Midbrain (tissue), 1 donor: ENCODE measurements at regions not wholly inside any gene's neighbourhood (a gene's known extent, or its start where the extent isn't known, plus 50 kb on each side); places are given as distances from the start of the nearest gene placed in this dataset.

ENCODE experiments used
- DNase-seq: peaks from one replicate; lab custom pipeline; 2025; lab: John Stamatoyannopoulos, UW

DNA sequence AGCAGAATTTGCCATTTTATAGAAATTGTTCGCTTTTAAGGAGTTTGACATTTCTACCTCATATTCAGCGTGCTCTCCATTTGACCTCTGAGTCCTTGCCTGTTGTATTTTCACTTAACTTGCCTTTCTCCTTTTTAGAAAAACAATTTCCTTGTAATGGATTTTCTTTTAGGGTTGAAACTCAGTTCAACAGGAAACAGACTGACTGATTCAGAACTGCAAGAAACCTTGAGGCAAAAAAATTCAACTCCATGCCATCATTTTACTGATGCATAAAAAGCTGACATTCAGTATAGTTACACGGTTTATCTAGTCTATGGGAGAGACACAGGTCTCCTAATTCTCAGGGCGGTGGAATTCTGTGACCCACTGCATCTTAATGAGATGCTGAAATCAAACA lies 59.8 kb downstream of the MRPS30 start:
- DNase-seq: no peak

DNA sequence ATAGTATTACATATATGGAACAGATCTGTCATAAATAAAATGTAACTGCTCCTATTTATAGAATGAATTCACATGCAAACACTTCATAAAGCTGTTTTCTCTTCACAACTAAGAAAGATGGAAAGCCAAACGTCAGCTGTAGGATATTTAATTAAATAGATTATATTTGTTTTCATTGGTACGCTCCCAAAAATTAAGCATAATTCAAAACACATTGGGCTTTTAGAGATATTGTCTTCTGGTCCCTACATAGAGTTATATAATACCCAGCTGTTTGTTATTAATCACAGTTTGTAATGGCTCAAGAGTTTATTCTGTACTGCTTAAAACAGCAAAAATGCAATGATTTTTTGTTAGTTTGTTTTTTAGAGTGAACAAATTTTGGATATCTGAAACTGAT lies 61.2 kb downstream of the MRPS30 start:
- DNase-seq: no peak

DNA sequence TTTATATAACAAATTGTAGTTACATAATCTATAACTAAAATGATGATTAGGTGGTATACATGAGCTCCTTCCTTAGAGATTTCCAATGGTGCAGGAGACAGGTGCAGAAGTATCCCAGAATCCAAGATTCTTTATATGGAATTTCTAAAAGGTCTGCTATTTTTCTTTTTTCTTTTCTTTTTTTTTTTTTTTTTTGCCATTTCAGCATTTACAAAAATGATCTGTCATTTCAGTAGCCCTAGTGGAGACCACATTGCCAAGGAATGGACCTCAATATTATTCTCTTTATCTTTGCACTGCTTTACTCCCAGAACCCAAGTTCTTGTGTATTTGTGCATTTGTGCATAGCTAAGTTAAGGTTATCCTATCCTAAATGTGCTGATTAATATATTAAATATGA lies 61.7 kb downstream of the MRPS30 start:
- DNase-seq: no peak

DNA sequence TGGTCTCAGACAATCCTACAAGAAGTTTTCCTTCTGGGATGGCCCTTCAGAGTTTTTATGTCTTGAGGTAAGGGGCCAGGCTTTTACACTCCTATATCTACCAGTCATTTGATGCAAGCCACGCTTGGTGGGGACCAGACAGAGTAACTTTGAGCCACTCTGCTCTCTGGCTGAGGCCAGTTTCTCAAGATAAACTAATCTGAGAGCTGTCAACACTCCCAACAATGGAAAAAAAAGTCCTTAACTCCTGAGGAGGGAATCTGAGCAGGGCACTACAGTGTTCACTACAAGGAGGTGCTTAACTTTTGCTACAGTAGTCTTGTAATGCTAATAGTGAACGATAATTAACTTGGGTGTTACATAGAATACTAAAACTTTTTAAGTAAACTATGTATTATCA lies 62.7 kb downstream of the MRPS30 start:
- DNase-seq: no peak

DNA sequence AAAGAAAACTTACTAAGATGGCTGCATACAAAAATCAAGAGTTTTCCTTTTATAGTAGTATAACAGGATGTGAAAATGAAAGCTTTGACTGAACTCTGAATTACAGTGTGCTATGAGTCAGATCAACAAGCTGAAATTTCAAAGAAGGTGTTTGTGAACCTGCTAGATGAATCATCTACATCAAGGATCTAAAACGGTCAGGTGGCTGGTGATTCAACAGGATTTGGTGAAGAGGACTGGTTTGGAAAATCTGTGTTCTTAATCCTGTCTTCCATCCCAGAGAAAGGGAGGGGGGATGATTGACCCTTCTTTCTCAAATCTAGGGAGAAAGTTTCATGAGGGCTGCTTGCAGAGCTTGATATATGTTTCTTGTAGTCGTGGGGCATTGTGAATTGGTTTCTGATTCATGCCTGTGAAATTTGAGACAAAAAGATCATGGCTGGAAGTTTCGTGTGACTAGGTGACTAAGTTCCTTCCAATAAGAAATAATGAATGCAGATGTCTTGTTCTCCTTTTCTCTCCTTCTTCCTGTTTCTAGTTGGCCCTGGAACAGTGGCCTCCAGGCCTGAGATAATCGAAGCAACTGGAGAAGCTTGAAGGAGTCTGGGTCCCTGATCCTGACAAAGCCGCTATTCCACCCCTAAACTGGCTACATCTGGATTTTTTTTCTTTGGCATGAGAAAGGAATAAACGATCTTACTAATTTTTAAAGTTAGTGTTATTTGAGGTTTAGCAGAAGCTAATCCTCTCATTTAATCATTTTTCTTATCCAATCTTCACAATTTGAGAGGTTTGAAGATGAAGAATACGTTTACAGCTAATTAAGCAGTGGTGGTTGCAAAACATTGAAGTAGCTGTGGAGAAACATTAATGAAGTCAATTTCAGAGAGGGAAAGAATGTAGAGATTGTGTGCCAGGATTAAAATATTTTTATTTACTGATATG lies 67.2 kb downstream of the MRPS30 start:
- no peak for DNase-seq

DNA sequence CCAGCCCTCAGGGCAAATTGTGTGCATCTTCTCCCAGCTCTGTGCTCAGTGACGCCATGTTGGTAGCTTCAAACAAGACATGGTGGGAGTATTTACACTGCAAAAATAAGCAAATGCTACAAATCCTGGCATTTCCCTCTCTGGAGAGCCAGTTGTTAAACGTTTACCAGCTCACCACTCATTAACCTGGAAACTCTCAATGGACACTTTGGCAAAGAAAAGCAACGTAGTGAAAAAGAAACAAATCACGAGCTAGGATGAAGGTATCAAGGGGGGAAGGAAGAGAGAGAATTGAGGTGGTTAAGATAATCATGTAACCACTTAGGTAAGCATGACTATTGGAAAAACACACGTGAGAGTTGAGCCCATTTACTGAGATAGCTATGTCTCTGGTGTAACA lies 72.5 kb downstream of the MRPS30 start:
- DNase-seq: no peak

DNA sequence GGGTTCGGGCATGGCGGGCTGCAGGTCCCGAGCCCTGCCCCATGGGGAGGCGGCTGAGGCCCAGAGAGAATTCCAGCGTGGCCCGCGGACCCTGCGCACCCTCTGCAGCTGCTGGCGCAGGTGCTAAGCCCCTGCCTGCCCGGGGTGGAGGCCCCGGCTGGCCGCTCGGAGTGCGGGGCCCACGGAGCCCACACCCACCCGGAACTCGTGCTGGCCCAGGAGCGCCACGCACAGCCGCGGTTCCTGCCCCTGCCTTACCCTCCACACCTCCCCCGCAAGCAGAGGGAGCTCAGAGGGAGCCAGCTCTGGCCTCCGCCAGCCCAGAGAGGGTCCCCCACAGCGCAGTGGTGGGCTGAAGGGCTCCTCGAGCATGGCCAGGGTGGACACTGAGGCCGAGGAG lies 75.3 kb downstream of the MRPS30 start:
- no peak for DNase-seq

DNA sequence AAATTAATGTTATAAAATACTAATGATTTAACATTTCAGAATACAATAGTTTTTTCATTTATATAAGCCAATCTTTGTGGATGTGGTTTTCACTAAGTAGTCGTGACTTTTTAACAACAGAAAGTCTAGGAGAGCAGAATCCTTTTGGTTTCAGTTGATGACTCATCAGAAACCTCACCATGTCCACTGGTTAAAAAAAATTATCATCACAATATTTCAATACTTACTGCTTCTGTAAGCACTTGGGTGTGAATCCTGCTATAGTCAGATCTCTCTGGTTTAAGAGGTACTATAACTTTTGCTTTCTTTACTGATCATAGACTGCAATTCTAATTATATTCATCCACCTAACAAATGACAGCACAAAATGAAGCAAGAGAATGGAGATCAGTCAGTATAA lies 77.2 kb downstream of the MRPS30 start:
- no peak for DNase-seq

DNA sequence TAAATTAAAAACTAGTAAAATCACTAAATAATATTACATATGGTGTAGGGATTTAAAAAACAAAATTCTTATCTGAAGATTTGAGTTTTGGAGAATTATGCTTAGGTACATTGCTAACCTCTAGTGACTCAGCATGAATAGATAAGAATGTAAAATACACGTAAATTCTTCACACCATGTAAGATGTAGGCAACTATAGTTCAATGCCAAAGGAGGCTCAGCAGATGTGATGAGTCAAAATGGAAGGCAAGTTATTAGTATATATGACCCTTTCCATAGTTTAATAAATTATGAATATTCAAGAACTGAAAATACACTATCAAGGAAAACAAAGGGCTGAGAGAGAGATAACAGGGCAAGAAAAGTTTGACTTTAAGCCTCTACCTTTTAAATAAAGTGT lies 79.0 kb downstream of the MRPS30 start:
- no peak for DNase-seq

DNA sequence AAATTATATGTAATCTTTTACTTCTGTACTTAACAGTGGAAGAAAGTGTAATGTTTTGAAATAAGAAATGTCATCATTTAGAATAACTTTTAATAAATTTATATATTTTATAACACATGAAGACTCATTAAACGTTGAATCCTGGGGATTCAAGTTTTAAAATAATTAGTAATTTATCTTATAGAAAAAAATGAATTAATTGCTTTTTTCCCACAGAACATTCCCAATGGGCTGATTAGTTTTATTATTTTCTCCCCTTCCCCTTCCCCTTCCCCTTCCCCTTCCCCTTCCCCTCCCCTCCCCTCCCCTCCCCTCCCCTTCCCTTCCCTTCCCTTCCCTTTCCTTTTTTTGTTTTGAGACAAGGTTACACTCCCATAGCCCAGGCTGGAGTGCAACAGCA lies 79.7 kb downstream of the MRPS30 start:
- no peak for DNase-seq

DNA sequence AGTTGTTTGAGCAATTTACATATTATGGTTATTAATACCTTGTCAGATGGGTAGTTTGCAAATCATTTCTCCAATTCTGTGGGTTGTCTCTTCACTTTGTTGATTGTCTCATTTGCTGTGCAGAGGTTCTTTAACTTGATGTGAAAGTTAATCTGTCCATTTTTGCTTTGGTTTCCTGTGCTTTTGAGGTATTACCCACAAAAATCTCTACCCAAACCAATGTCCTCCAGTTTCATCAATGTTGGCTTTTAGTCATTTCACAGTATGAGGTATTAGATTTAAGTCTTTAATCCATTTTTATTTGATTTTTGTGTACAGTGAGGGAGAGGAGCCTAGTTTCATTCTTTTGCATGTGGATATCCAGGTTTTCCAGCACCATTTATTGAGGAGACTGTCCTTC lies 82.4 kb downstream of the MRPS30 start:
- DNase-seq: no peak

DNA sequence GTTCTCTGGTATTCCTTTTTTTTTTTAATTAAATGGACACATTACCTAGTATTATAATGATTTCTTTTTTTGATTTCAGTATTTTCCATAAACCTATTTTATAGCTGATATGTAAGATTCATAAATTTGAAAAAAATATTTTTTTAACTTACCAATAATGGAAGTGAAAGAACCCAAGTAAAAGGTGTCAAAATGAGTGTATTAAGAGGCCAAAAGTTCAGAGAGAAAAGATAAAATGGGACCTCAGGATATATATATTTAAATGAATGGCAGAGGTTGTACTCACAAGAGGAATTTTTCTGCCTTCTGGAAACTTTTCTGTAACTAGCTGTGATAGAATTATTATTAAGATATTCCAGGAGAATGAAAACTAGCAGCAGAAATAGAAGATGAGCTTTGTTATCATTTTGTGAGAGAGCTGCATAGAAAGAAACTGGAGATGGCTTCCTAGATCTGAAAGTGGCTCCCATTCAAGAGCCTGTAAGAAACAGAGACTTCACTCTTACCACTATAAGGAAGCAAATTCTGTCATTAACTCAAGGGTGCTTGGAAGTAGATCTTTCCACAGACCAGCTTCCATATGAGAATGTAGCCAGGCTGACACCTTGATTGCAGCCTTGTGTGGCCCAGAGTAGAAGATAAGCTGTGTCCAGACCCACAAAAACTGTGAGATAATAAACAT lies 91.7 kb downstream of the MRPS30 start:
- DNase-seq: no peak

DNA sequence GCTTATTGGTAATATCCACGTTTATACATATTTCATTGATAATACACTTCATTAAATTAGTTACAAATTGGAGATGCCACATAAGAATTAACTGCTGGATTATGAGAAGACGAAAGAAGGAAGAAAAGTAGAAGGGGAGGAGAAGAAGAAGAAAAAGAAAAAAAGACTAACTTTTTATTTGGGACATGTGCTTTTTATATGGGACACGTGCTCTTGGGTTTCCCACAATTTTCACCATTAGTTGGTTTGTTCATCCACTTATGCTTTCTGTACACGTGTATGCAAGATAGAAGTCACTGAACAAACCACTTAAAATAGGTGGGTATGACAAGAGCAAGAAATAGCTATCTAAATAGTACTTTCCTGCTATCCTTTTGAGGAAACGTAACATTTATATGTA lies 98.6 kb downstream of the MRPS30 start:
- no peak for DNase-seq

DNA sequence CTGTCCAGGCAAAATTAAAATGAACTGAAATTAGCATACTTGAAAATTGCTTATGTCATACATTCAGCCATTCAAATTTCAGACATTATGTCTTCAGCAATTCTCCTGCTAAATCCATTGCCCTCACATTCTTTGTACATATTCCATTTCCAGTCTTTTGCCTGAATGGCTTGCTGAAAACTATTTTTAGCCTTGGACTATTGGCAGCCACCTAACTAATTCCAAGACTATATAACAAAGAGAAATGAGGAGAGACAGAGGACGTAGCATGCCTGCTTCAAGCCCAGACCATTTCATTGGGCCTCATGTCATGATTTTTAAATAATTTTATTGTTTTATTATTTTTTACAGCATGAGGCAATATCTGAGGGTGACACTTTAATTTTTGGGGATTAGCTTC lies 100.3 kb downstream of the MRPS30 start:
- no peak for DNase-seq

DNA sequence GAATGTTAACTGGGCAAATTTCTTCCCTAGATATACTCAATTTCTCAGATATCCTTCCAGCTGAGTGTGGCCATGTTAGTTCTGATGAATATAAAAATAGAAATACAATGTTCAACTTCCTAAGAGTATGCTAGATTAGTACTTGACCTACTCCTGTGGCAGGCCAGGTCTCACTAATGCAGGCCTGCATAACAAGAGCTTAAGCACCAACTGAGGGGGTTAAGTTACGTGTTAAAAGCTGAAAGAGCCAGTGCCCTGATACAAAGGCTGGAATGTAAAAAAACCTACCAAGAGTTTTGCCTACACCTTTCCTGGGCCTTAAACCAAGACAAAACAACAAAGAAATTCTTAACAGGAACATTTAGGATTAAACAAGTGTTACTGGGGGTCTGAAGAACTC lies 102.8 kb downstream of the MRPS30 start:
- no peak for DNase-seq

DNA sequence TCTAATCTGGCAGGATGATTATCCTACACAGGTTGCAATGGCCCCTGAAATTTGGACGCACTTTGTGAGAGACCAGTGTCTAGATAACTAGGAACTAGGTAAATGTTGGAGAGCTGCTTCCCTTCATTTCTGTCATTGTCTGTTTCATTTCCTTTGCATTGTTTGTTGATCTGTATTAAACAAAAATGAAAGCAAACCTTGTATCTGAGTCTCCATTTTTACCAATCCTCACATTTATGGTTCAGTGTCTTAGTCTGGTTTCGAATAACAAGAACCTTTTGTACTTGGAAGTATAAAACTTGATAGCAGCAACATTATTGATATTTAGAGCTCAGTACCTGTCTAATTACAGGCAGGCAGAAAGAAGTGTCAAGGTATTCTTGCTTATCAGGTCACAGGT lies 105.5 kb downstream of the MRPS30 start:
- DNase-seq: no peak

DNA sequence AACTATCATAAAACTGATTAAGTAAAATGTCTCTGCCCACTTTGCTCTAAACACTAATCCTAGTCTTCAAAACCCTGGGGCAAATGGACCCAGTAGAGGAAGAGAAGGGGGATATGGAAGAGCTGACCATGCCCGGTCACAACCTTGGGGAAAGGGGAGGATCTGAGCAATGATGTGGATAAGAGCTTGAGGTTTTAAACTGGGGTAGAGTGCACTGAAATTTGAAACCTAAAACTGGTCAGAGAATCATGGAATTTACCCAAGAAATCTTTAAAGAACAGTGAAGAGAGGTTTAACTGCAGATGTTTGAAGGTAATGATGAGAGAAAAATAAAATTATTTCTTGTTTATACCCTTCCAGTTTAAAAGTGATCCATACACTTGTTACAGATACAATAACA lies 110.8 kb downstream of the MRPS30 start:
- DNase-seq: no peak

DNA sequence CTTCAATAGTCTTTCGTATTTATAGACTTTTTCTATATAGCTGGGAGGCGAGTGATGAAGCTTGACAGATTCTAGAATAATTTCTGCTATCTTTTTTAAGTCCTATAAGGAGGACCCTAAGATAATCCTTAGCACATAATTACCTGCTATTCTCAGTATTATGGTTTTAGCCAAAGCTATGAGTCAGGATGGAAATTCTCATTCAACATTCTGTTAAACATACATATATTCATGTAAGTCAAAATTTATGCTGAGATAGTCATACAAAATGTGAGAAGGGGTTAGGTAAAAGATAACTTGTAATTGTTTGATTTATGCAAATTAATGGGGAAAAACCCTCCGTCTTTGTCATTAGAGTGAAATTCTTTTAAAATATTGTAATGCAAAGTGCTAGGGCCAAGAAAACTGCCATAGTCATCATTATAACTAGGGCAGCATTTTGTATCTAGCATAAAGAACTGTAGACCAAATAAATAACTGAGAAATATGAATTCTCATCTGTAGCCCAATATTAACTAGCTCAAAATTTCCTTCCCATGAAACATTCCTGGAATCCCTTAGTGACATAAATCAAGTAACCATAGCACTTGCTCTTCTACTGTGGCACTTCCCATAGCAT lies 118.5 kb downstream of the MRPS30 start:
- no peak for DNase-seq

DNA sequence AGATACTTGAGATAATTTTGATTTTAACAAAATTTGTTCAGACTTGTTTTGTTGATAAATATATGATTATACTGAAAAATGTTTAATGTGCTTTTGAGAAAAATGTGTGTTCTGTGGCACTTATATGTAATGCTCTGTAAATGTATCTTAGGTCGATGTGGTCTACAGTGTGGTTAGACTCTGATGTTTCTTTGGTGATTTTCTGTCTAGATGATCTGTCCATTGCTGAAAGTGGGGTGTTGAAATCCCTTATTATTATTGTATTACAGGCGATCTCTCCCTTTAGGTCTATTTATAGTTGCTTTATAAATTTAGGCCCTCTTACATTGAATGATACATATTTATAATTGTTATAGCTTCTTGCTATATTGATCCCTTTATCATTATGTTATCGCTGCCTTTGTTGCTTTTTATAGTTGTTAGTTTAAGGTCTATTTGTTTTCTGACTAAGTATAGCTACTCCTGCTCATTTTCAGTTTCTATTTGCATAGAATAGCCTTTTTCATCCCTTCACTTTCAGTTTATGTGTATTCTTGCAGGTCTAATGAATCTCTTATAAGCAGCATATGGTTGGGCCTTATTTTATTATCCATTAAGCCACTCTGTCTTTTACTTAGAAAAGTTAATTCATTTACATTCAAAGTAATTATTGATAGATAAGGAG lies 124.3 kb downstream of the MRPS30 start:
- DNase-seq: no peak

DNA sequence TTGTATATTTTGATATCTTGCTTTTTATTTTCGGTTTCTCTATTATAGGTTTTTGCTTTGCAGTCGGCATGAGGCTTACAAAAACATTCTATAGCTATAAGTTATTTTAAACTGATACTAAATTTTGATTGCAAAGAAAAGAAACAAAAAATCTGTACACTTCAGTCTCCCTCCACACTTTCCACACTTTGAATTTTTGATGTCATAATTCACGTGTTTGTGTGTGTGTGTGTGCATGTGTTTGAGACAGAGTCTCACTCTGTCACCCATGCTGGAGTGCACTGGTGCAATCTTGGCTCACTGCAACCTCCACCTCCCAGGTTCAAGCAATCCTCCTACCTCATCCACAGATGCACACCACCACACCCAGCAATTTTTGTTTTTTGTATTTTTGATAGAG lies 124.9 kb downstream of the MRPS30 start:
- no peak for DNase-seq

DNA sequence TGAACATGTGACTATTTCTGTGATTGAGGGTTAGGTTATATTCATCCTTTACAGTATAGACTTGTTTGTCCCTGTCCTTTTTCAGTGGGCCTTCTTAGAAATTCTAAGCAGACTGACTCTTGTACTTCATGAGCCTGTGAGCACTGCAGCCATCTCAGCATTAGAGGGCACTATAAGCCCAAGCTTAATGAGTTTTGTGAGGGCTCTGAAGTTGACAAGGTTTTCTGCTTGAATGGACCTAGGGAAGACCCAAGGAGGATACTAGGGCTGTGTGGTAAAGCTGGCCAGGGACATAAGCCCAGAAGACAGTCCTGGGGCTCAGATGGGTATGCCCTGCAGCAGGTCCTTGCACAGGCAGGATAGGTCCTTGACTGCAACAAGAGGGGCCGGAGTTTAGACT lies 126.5 kb downstream of the MRPS30 start:
- DNase-seq: no peak

DNA sequence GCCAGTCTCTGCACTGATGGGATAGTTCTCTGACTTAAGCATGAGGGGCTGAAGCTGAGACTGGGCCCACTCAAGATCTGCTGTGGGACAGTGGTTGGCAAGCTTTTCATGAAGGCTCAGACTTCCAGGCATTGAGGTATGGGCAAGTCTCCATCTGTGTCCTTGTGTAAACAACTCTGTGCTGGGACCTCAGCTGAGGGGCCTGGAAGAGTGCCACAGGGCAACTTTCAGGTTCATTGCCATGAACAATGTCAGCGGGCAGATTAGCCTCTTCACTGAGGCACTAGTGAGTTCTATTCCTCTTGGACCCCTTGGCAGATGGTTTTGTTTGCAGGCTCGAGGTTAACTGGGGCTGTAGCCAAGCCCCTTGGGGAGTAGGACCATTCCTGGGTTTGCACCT lies 127.1 kb downstream of the MRPS30 start:
- peak; percentile 27 for DNase-seq
